WTC11 (cell line): ENCODE measurements at regions not wholly inside any gene's neighbourhood (a gene's known extent, or its start where the extent isn't known, plus 50 kb on each side); places are given as distances from the start of the nearest gene placed in this dataset.

Source experiments
- ATAC-seq: fragments of 200-7000 bp; cut with Tn5 transposase; 2 replicates; pipeline ENCODE4 v1.10.0; 2021; ENCODE audit warnings: mild to moderate bottlenecking, moderate library complexity
- CTCF ChIA-PET: fragments of 300-600 bp; sonication (Branson Sonifier 250); formaldehyde crosslinking; loops from one replicate; lab custom pipeline; 2021; ENCODE audit warnings: antibody characterized with exemption; lab: Charles Lee
- POLR2A ChIA-PET: fragments of 350-600 bp; sonication (Branson Sonifier 250); formaldehyde crosslinking; loops from one replicate; lab custom pipeline; 2021; ENCODE audit warnings: antibody characterized with exemption; lab: Charles Lee
- DNase-seq: peaks from one replicate; pipeline ENCODE4 v3.0.0; 2021; ENCODE audit warnings: low spot score
- H3K27ac Mint-ChIP-seq: 2 replicates; pipeline ENCODE4 v1.8.0; 2021; ENCODE audit warnings: mixed read lengths
- H3K27me3 Mint-ChIP-seq: 2 replicates; pipeline ENCODE4 v1.8.0; 2021; ENCODE audit warnings: low read depth, mild to moderate bottlenecking, moderate library complexity, mixed read lengths
- H3K36me3 Mint-ChIP-seq: 2 replicates; pipeline ENCODE4 v1.8.0; 2021; ENCODE audit warnings: mixed read lengths
- H3K4me1 Mint-ChIP-seq: 2 replicates; pipeline ENCODE4 v1.8.0; 2022; ENCODE audit warnings: mixed read lengths
- H3K4me3 Mint-ChIP-seq: 2 replicates; pipeline ENCODE4 v1.8.0; 2021; ENCODE audit warnings: mild to moderate bottlenecking, moderate library complexity, mixed read lengths
- H3K9me3 Mint-ChIP-seq: 2 replicates; pipeline ENCODE4 v1.8.0; 2021; ENCODE audit warnings: mixed read lengths
- ATF1 ChIP-seq: sonication (generic); formaldehyde crosslinking; IDR thresholded peaks from 2 replicates; pipeline ENCODE4 v1.8.1; 2023; ENCODE audit warnings: mild to moderate bottlenecking, moderate library complexity, missing genetic modification reagents
- ATF6 ChIP-seq: sonication (generic); formaldehyde crosslinking; IDR thresholded peaks from 2 replicates; pipeline ENCODE4 v1.8.1; 2023; ENCODE audit warnings: mild to moderate bottlenecking, missing genetic modification reagents
- CDX4 ChIP-seq: fragments of 250-450 bp; sonication (Bioruptor Pico); IDR thresholded peaks from 2 replicates; pipeline ENCODE4 v1.9.0; 2021; ENCODE audit warnings: moderate library complexity, mild to moderate bottlenecking, inconsistent platforms, borderline replicate concordance
- CREB1 ChIP-seq: sonication (generic); formaldehyde crosslinking; IDR thresholded peaks from 2 replicates; pipeline ENCODE4 v1.8.0; 2023; ENCODE audit warnings: mild to moderate bottlenecking, missing genetic modification reagents
- CTCF ChIP-seq: fragments of 200-600 bp; IDR thresholded peaks from 2 replicates; pipeline ENCODE4 v1.8.0; 2022; ENCODE audit warnings: antibody characterized with exemption
- EMX1 ChIP-seq: fragments of 250-450 bp; sonication (Bioruptor Pico); IDR thresholded peaks from 2 replicates; pipeline ENCODE4 v1.8.0; 2021; ENCODE audit warnings: mild to moderate bottlenecking
- ETV6 ChIP-seq: sonication (generic); formaldehyde crosslinking; IDR thresholded peaks from 2 replicates; pipeline ENCODE4 v1.8.1; 2022; ENCODE audit warnings: mild to moderate bottlenecking, missing genetic modification reagents
- FOXJ3 ChIP-seq: sonication (generic); formaldehyde crosslinking; IDR thresholded peaks from 2 replicates; pipeline ENCODE4 v1.9.0; 2021; ENCODE audit warnings: missing genetic modification reagents, mild to moderate bottlenecking, borderline replicate concordance
- FOXP4 ChIP-seq: sonication (generic); formaldehyde crosslinking; IDR thresholded peaks from 2 replicates; pipeline ENCODE4 v1.8.0; 2022; ENCODE audit warnings: mild to moderate bottlenecking, missing genetic modification reagents
- MXD4 ChIP-seq: fragments of 250-450 bp; sonication (Bioruptor Pico); IDR thresholded peaks from 2 replicates; pipeline ENCODE4 v1.8.0; 2021; ENCODE audit warnings: mild to moderate bottlenecking, moderate library complexity, borderline replicate concordance
- NFE2L1 ChIP-seq: sonication (generic); formaldehyde crosslinking; IDR thresholded peaks from 2 replicates; pipeline ENCODE4 v1.8.1; 2023; ENCODE audit warnings: missing genetic modification reagents
- NFYB ChIP-seq: sonication (generic); formaldehyde crosslinking; conservative IDR thresholded peaks from 2 replicates; pipeline ENCODE4 v1.8.0; 2022; ENCODE audit warnings: low read depth, missing genetic modification reagents
- NR3C1 ChIP-seq: sonication (generic); formaldehyde crosslinking; conservative IDR thresholded peaks from 2 replicates; pipeline ENCODE4 v1.8.1; 2023; ENCODE audit warnings: low read depth, mild to moderate bottlenecking, missing genetic modification reagents
- OVOL2 ChIP-seq: fragments of 250-450 bp; sonication (Bioruptor Pico); IDR thresholded peaks from 2 replicates; pipeline ENCODE4 v1.9.0; 2021; ENCODE audit warnings: mild to moderate bottlenecking, borderline replicate concordance
- RELA ChIP-seq: sonication (generic); formaldehyde crosslinking; IDR thresholded peaks from 2 replicates; pipeline ENCODE4 v1.8.1; 2022; ENCODE audit warnings: missing genetic modification reagents, mild to moderate bottlenecking, borderline replicate concordance
- SP1 ChIP-seq: sonication (generic); formaldehyde crosslinking; conservative IDR thresholded peaks from 2 replicates; pipeline ENCODE4 v1.8.1; 2022; ENCODE audit warnings: missing genetic modification reagents
- TEAD1 ChIP-seq: sonication (generic); formaldehyde crosslinking; IDR thresholded peaks from 2 replicates; pipeline ENCODE4 v1.8.0; 2022; ENCODE audit warnings: mild to moderate bottlenecking, missing genetic modification reagents
- TEAD4 ChIP-seq: sonication (generic); formaldehyde crosslinking; IDR thresholded peaks from 2 replicates; pipeline ENCODE4 v1.8.0; 2022; ENCODE audit warnings: mild to moderate bottlenecking, missing genetic modification reagents
- ZBTB21 ChIP-seq: sonication (generic); formaldehyde crosslinking; IDR thresholded peaks from 2 replicates; pipeline ENCODE4 v1.8.1; 2023; ENCODE audit warnings: mild to moderate bottlenecking, missing genetic modification reagents, borderline replicate concordance
- ZNF232 ChIP-seq: sonication (generic); formaldehyde crosslinking; IDR thresholded peaks from 2 replicates; pipeline ENCODE4 v1.8.0; 2022; ENCODE audit warnings: mild to moderate bottlenecking, missing genetic modification reagents
- ZNF263 ChIP-seq: sonication (generic); formaldehyde crosslinking; IDR thresholded peaks from 2 replicates; pipeline ENCODE4 v1.8.1; 2022; ENCODE audit warnings: low read depth, mild to moderate bottlenecking, moderate library complexity, missing genetic modification reagents
- TF ChIP-seq, protein P1 (sequence below): sonication (generic); formaldehyde crosslinking; IDR thresholded peaks from 2 replicates; pipeline ENCODE4 v1.8.0; 2022; ENCODE audit warnings: mild to moderate bottlenecking, missing genetic modification reagents
- TF ChIP-seq, protein P2 (sequence below): sonication (generic); formaldehyde crosslinking; IDR thresholded peaks from 2 replicates; pipeline ENCODE4 v1.8.0; 2023; ENCODE audit warnings: missing genetic modification reagents
- TF ChIP-seq, protein P3 (sequence below): sonication (generic); formaldehyde crosslinking; IDR thresholded peaks from 2 replicates; pipeline ENCODE4 v1.8.1; 2022; ENCODE audit warnings: low read depth, missing genetic modification reagents, borderline replicate concordance

- TF ChIP-seq RELA (CRISPR knock-in tag) (no peak), ZNF263 (CRISPR knock-in tag) (no peak), NFE2L1 (no peak), TEAD4 (CRISPR knock-in tag) (no peak)
Observed at GRCh38 chr6:139520321-139520768, 145.9 kb upstream of the CITED2 start (continued).

- peaks cover 3% of the 10 kb centered on the region; the same call in 1 of the 2 replicates for H3K9me3 Mint-ChIP-seq
- no peak overlapping the region for H3K4me3 Mint-ChIP-seq
- POLR2A ChIA-PET: no interaction called here
- ATAC-seq: no peak
- no peaks in the 10 kb centered on the region for H3K36me3 Mint-ChIP-seq
- no peak overlapping the region for H3K27ac Mint-ChIP-seq
- no peak for TF ChIP-seq SP1 (CRISPR knock-in tag)
- TF ChIP-seq ZBTB21 (CRISPR knock-in tag): no peak
- TF ChIP-seq FOXJ3: no peak
- no peak for TF ChIP-seq TEAD4 (CRISPR knock-in tag)
- no peak for TF ChIP-seq MXD4 (CRISPR knock-in tag)
- TF ChIP-seq CREB1 (CRISPR knock-in tag): no peak
- no peak for TF ChIP-seq ETV6 (CRISPR knock-in tag)
- TF ChIP-seq, protein P1, sequence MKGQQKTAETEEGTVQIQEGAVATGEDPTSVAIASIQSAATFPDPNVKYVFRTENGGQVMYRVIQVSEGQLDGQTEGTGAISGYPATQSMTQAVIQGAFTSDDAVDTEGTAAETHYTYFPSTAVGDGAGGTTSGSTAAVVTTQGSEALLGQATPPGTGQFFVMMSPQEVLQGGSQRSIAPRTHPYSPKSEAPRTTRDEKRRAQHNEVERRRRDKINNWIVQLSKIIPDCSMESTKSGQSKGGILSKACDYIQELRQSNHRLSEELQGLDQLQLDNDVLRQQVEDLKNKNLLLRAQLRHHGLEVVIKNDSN (CRISPR knock-in tag): no peak
- TF ChIP-seq, all 79 proteins: peak for 0
- CTCF ChIA-PET: no interaction called here
- no peak for DNase-seq
- Mint-ChIP-seq H3K4me1 (peaks cover 8% of the 10 kb centered on the region), H3K27me3 (no peaks in the 10 kb centered on the region)
Observed at GRCh38 chr6:139519571-139520031, 145.2 kb upstream of the CITED2 start.

- H3K36me3 Mint-ChIP-seq: no peaks in the 10 kb centered on the region
- H3K4me1 Mint-ChIP-seq: peaks cover 8% of the 10 kb centered on the region
- DNase-seq: no peak
- peaks cover 3% of the 10 kb centered on the region; the same call in 1 of the 2 replicates for H3K9me3 Mint-ChIP-seq
- H3K4me3 Mint-ChIP-seq: no peak overlapping the region
- ATAC-seq: no peak
- H3K27me3 Mint-ChIP-seq: no peaks in the 10 kb centered on the region
- H3K27ac Mint-ChIP-seq: no peak overlapping the region
- POLR2A ChIA-PET: no interaction called here
- CTCF ChIA-PET: no interaction called here
- TF ChIP-seq TEAD1 (CRISPR knock-in tag) (no peak), ATF1 (CRISPR knock-in tag) (no peak), OVOL2 (CRISPR knock-in tag) (no peak), EMX1 (CRISPR knock-in tag) (no peak), SP1 (CRISPR knock-in tag) (no peak), ZNF232 (no peak), CDX4 (CRISPR knock-in tag) (no peak), NFYB (CRISPR knock-in tag) (no peak), FOXP4 (CRISPR knock-in tag) (no peak), NR3C1 (CRISPR knock-in tag) (no peak), ATF6 (no peak), CTCF (no peak)
- TF ChIP-seq, protein P2, sequence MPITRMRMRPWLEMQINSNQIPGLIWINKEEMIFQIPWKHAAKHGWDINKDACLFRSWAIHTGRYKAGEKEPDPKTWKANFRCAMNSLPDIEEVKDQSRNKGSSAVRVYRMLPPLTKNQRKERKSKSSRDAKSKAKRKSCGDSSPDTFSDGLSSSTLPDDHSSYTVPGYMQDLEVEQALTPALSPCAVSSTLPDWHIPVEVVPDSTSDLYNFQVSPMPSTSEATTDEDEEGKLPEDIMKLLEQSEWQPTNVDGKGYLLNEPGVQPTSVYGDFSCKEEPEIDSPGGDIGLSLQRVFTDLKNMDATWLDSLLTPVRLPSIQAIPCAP: no peak
- TF ChIP-seq, protein P3, sequence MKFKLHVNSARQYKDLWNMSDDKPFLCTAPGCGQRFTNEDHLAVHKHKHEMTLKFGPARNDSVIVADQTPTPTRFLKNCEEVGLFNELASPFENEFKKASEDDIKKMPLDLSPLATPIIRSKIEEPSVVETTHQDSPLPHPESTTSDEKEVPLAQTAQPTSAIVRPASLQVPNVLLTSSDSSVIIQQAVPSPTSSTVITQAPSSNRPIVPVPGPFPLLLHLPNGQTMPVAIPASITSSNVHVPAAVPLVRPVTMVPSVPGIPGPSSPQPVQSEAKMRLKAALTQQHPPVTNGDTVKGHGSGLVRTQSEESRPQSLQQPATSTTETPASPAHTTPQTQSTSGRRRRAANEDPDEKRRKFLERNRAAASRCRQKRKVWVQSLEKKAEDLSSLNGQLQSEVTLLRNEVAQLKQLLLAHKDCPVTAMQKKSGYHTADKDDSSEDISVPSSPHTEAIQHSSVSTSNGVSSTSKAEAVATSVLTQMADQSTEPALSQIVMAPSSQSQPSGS (CRISPR knock-in tag): no peak
Observed at GRCh38 chr6:139519097-139519496, 144.6 kb upstream of the CITED2 start.
